HL-60 (cell line): ENCODE measurements at regions not wholly inside any gene's neighbourhood (a gene's known extent, or its start where the extent isn't known, plus 50 kb on each side); places are given as distances from the start of the nearest gene placed in this dataset.
"Not testable (repeated sequence)": the region's sequence is repeated elsewhere in the genome, so short reads cannot be mapped to it uniquely, and the experiment has no call there.

Experiments used
- DNase-seq, 2 experiments: peaks; one replicate each; pipeline ENCODE4 v3.0.0-alpha.2; 2010 to 2020; ENCODE audit warnings: low read depth in 1 of 2, low spot score in 1 of 2
- H3K27ac ChIP-seq: fragments of 250-450 bp; sonication (Bioruptor Pico); replicated peaks from 2 replicates; pipeline ENCODE4 v1.5.1; 2020; ENCODE audit warnings: mild to moderate bottlenecking, moderate library complexity
- H3K27me3 ChIP-seq: fragments of 250-450 bp; sonication (Bioruptor Pico); 2 replicates; pipeline ENCODE4 v1.5.1; 2021; ENCODE audit warnings: mild to moderate bottlenecking, moderate library complexity; ENCODE audit not compliant: insufficient read depth, poor library complexity, severe bottlenecking
- H3K4me3 ChIP-seq: replicated peaks from 2 replicates; pipeline ENCODE4 v1.5.1; 2011; ENCODE audit warnings: mild to moderate bottlenecking, control low read depth, low read length; ENCODE audit not compliant: insufficient read depth
- CTCF ChIP-seq: IDR thresholded peaks from one replicate; pipeline ENCODE4 v1.5.1; 2011; ENCODE audit warnings: low read length, control low read depth, inconsistent platforms; ENCODE audit not compliant: insufficient read depth
- GABPA ChIP-seq: IDR thresholded peaks from 2 replicates; pipeline ENCODE4 v1.6.1; 2012; ENCODE audit warnings: low read depth
- POLR2AphosphoS5 ChIP-seq: IDR thresholded peaks from 2 replicates; pipeline ENCODE4 v1.6.1; 2012; ENCODE audit warnings: low read depth
- REST ChIP-seq: IDR thresholded peaks from 2 replicates; pipeline ENCODE4 v1.6.1; 2012; ENCODE audit warnings: low read depth; ENCODE audit not compliant: insufficient replicate concordance
- SPI1 ChIP-seq: IDR thresholded peaks from 2 replicates; pipeline ENCODE4 v1.6.1; 2012; ENCODE audit warnings: low read depth, mild to moderate bottlenecking, borderline replicate concordance

GRCh38 chr2:75381032-75381431 is 179.7 kb downstream of the EVA1A start:
- no peak for DNase-seq
- no peak overlapping the region for H3K27ac ChIP-seq
- no peaks in the 10 kb centered on the region for H3K27me3 ChIP-seq
- H3K4me3 ChIP-seq = no peak overlapping the region
- TF ChIP-seq GABPA (no peak), CTCF (no peak), SPI1 (no peak), POLR2AphosphoS5 (no peak), REST (no peak)

- DNase-seq = no peak
- Histone ChIP-seq H3K27ac (no peak overlapping the region), H3K27me3 (no peaks in the 10 kb centered on the region), H3K4me3 (no peak overlapping the region)
- TF ChIP-seq SPI1 (no peak), REST (no peak), CTCF (no peak), GABPA (no peak), POLR2AphosphoS5 (no peak)
These were observed 180.3 kb upstream of the TACR1 start for GRCh38 chr2:75379476-75380210.

- no peak overlapping the region for H3K4me3 ChIP-seq
- H3K27ac ChIP-seq = no peak overlapping the region
- TF ChIP-seq POLR2AphosphoS5 = no peak
- TF ChIP-seq REST = no peak
- no peak for DNase-seq
- H3K27me3 ChIP-seq = no peaks in the 10 kb centered on the region
These were observed 176.6 kb upstream of the TACR1 start for GRCh38 chr2:75375646-75376582.

GRCh38 chr2:75374414-75374957 is 175.2 kb upstream of the TACR1 start:
- H3K4me3 ChIP-seq, H3K27me3 ChIP-seq, DNase-seq, H3K27ac ChIP-seq: not testable (repeated sequence)
